ENCODE measurements at regions not wholly inside any gene's neighbourhood (a gene's known extent, or its start where the extent isn't known, plus 50 kb on each side); places are given as distances from the start of the nearest gene placed in this dataset.
"Not testable (repeated sequence)": the region's sequence is repeated elsewhere in the genome, so short reads cannot be mapped to it uniquely, and the experiment has no call there.

DNA sequence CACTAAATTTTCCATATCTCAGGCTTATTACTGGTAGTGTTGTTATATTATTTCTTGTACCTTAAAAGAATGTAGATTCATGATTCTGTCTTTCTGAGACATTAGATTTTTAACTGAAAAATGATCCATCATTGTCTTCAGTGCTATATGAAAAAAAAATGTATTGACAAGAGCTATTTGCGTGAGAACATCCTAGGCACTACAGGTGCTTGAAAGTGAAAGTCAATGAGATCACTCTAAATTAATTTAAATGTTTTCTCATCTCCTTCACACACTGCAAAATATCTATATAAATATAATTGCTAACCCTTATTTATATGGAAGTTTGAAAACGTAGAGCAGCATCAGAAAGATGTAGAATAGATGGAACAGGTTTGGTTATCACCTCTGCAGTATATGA is 684.6 kb downstream of the TRIB2 start:
- H3K27ac ChIP-seq = no peak overlapping the region
- H3K9me3 ChIP-seq = no peaks in the 10 kb centered on the region
- intact Hi-C loops (cut with DNase I) = no loop called here
- ATAC-seq (no peak), DNase-seq (no peak)
- 65 to 70% methylated on average over 2 of the region's 2 CpGs for WGBS, 2 donors
- H3K27me3 ChIP-seq = no peaks in the 10 kb centered on the region
- no peak overlapping the region for H3K4me3 ChIP-seq
- H3K4me1 ChIP-seq = no peaks in the 10 kb centered on the region
- no peaks in the 10 kb centered on the region for H3K36me3 ChIP-seq (replicated peaks in 1 of 2; ENCODE audit: insufficient read depth in 1 of 2, low read depth in 2 of 2)
- TF ChIP-seq, protein P1, sequence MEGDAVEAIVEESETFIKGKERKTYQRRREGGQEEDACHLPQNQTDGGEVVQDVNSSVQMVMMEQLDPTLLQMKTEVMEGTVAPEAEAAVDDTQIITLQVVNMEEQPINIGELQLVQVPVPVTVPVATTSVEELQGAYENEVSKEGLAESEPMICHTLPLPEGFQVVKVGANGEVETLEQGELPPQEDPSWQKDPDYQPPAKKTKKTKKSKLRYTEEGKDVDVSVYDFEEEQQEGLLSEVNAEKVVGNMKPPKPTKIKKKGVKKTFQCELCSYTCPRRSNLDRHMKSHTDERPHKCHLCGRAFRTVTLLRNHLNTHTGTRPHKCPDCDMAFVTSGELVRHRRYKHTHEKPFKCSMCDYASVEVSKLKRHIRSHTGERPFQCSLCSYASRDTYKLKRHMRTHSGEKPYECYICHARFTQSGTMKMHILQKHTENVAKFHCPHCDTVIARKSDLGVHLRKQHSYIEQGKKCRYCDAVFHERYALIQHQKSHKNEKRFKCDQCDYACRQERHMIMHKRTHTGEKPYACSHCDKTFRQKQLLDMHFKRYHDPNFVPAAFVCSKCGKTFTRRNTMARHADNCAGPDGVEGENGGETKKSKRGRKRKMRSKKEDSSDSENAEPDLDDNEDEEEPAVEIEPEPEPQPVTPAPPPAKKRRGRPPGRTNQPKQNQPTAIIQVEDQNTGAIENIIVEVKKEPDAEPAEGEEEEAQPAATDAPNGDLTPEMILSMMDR (IDR thresholded peaks at IDR 0.05) = no peak
- TF ChIP-seq POLR2A (IDR thresholded peaks at IDR 0.05) = no peak

DNA sequence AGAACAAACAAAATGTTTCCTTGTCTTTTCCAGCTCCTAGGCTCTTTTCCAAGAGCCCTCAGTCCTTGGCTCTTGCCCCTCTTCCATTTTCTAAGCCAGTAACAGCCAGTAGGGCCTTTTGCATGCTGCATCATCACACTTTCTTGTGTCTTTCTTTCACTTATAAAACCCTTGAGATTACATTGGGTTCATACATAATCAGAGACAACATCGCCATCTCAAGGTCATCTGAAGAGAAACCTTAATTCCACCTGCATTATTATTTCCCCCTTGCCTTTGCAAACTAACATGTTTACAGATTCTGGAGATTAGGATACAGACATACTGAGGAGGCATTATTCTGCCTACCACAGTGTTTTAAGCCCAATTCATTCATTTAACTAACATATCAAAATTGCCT is 697.3 kb downstream of the TRIB2 start:
- Histone ChIP-seq H3K4me3 (no peak overlapping the region), H3K4me1 (no peaks in the 10 kb centered on the region), H3K27ac (no peak overlapping the region), H3K27me3 (no peaks in the 10 kb centered on the region), H3K9me3 (no peaks in the 10 kb centered on the region), H3K36me3 (replicated peaks in 1 of 2; ENCODE audit: insufficient read depth in 1 of 2, low read depth in 2 of 2) (no peaks in the 10 kb centered on the region)
- intact Hi-C loops (cut with DNase I) = no loop called here
- DNase-seq (no peak), ATAC-seq (no peak)
- 43 to 76% methylated on average over 1 of the region's 1 CpG for WGBS, 2 donors
- TF ChIP-seq, protein P1 (IDR thresholded peaks at IDR 0.05) = no peak
- TF ChIP-seq POLR2A (IDR thresholded peaks at IDR 0.05) = no peak

DNA sequence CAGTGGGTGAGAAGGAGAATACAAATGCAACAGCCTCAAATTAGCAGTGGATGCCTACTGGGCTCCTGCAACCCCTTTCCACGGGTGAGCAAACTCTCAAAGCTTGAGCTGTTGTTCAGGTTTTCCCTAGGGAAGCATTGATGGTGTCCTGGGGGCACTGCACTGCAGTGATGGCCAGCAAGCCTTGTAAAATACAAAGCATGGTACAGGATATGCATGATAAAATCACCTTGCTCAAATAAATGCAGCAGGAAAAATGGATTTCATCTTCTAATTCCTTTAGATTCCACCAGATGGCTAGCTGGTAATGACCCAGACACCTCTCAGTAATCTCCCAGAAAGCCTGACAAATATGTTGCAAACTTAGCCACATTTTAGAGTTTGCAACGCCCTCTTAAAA is 698.2 kb downstream of the TRIB2 start:
- TF ChIP-seq, protein P1 (IDR thresholded peaks at IDR 0.05) = no peak
- no peak for TF ChIP-seq POLR2A (IDR thresholded peaks at IDR 0.05)
- intact Hi-C loops (cut with DNase I) = no loop called here
- WGBS, 2 donors = 39% methylated on average over 2 of the region's 2 CpGs

DNA sequence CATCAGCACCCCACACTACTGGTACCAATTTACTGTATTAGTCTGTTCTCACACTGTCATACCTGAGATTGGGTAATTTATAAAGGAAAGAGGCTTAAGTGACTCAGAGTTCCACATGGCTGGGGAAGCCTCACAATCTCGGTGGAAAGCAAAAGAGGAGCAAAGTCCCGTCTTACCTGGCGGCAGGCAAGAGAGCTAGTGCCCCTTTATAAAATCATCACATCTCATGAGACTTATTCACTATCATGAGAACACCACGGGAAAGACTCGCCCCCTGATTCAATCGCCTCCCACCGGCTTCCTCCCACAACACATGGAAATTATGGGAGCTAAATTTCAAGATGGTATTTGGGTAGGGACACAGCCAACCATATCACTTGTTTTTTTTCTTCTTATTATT is 717.2 kb downstream of the TRIB2 start:
- Histone ChIP-seq H3K9me3 (no peaks in the 10 kb centered on the region), H3K27ac (no peak overlapping the region), H3K4me1 (no peaks in the 10 kb centered on the region), H3K27me3 (no peaks in the 10 kb centered on the region), H3K36me3 (replicated peaks in 1 of 2; ENCODE audit: insufficient read depth in 1 of 2, low read depth in 2 of 2) (no peaks in the 10 kb centered on the region), H3K4me3 (no peak overlapping the region)
- intact Hi-C loops (cut with DNase I) = no loop called here
- no peak for ATAC-seq
- 89 to 92% methylated on average over 7 of the region's 7 CpGs for WGBS, 2 donors
- DNase-seq = no peak
- TF ChIP-seq, protein P1 (IDR thresholded peaks at IDR 0.05) = no peak
- TF ChIP-seq POLR2A (IDR thresholded peaks at IDR 0.05) = no peak

More for the DNA sequence above, 698.2 kb downstream of the TRIB2 start:
- no peak for DNase-seq
- Histone ChIP-seq H3K27me3 (no peaks in the 10 kb centered on the region), H3K9me3 (no peaks in the 10 kb centered on the region), H3K36me3 (replicated peaks in 1 of 2; ENCODE audit: insufficient read depth in 1 of 2, low read depth in 2 of 2) (no peaks in the 10 kb centered on the region), H3K4me3 (no peak overlapping the region), H3K27ac (no peak overlapping the region), H3K4me1 (no peaks in the 10 kb centered on the region)
- no peak for ATAC-seq

DNA sequence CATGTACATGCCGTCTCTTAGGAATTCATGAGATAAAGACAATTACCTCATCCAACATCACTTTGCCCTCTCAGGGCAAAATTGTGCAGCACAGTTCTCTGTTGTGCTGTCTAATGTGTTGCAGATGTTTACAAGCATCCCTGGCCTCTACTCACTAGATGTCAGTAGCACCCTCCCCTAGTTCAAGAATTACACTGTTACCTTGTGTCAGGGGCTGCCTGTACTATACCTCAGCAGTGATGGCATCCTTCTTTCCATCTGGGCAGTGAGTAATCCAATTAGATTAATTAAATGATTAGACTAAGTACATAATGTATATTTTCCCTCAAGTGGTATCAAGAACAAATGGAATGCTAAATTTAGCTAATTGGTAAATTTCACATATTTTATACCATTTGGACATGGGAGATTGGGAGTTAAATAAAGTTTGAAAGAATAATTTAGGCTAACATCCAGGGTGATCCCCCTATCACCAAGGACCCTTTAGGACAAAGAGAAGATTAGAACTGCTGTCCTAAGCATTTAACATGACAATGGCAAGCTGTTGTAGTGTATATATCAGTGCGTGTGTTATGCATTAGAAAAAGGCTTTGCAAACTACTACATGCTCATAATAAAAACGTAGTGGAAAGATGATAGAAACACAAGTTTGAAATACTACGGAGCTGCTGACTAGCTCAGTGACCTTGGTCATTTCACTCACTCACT is 727.0 kb downstream of the TRIB2 start:
- intact Hi-C loops (cut with DNase I); H3K9me3 ChIP-seq; H3K27me3 ChIP-seq; H3K27ac ChIP-seq; H3K36me3 ChIP-seq (replicated peaks in 1 of 2; ENCODE audit: insufficient read depth in 1 of 2, low read depth in 2 of 2); H3K4me3 ChIP-seq; DNase-seq; H3K4me1 ChIP-seq; ATAC-seq: not testable (repeated sequence)
- WGBS, 2 donors = 49 to 51% methylated on average over 4 of the region's 4 CpGs

Measured in body of pancreas (tissue), 4 donors.